NOMO-1 treated with dmso at 0.1 percent for 144 hours (cell line): ENCODE measurements at regions not wholly inside any gene's neighbourhood (a gene's known extent, or its start where the extent isn't known, plus 50 kb on each side); places are given as distances from the start of the nearest gene placed in this dataset.
"Not testable (repeated sequence)": the region's sequence is repeated elsewhere in the genome, so short reads cannot be mapped to it uniquely, and the experiment has no call there.

Experiments used
- DNase-seq: peaks from one replicate; lab custom pipeline; 2025; ENCODE audit not compliant: unreplicated experiment; lab: John Stamatoyannopoulos, UW

GRCh38 chr1:118479351-118479750, 294.3 kb upstream of the SPAG17 start:
- no peak for DNase-seq

DNA sequence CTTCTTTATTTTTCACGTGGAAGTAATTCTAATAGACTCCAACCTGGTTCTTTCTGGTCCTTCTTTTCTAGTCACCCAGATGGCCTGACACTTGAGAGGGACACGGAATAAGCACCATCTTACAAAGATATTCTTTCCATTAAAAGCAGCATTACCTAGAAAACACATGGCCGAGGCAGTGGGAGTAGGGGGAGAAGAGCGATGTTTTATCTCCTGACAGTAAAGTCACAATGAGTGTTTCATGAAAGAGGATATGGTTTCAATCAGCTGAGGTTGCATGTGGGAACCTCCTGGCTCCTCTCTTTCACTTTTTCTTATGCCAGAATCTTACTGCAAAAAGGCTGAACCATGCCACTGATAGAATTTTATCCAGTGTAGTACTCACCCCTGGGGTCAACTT, 288.8 kb upstream of the SPAG17 start:
- no peak for DNase-seq

DNA sequence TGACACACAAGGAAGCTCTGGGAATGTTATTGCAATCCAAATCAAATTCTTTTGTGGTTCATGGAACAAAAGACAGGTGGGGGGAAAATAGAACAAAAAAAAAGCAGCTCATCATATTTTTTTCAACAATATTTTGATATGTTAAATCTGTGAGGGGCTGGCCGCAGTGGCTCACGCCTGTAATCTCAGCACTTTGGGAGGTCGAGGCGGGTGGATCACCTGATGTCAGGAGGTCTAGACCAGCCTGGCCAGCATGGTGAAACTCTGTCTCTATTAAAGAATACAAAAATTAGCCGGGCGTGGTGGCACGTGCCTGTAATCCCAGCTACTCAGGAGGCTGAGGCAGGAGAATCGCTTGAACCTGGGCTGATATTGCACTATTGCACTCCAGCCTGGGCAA, 279.4 kb upstream of the SPAG17 start:
- not testable (repeated sequence) for DNase-seq

- no peak for DNase-seq
Measured at GRCh38 chr1:118461154-118461553, 276.1 kb upstream of the SPAG17 start.

- no peak for DNase-seq
Measured at GRCh38 chr1:118459871-118460270, 274.8 kb upstream of the SPAG17 start.

GRCh38 chr1:118453856-118454255, 268.8 kb upstream of the SPAG17 start:
- DNase-seq: not testable (repeated sequence)

- no peak for DNase-seq
Measured at GRCh38 chr1:118445156-118445555, 260.1 kb upstream of the SPAG17 start.

DNA sequence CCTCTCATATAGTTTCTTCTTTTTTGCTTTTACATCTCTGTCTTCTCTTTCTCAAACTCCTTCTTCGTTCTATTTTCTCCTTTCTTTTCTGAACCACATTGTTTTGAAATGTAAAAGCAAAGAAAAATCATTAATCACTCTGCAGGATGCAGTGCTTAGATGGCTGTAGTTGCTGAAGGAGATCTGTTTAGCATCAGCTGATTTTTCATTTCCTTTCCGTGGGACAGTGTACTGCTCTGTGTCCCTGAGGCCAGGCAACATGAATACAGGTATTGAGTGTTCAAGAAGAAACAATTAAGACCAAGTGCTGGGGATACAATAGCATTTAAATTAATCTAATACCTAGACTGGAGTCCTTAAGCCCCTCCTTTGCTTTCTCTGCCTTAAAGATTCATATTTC, 257.2 kb upstream of the SPAG17 start:
- no peak for DNase-seq

GRCh38 chr1:118437664-118438063, 252.6 kb upstream of the SPAG17 start:
- no peak for DNase-seq

DNA sequence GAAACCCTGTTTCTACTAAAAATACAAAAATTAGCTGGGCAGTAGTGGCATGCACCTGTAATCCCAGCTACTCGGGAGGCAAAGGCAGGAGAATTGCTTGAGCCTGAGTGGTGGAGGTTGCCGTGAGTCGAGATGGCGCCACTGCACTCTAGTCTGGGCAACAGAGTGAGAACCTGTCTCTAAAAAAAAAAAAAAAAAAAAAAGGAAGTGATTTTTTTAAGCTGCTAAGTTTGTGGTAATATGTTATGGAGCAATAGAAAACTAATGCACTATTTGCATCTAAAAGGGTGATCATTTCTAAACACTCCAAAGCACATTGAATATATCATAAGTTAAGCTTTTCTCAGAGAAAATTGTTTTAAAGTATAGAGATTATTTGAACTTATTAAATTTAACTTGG, 244.8 kb upstream of the SPAG17 start:
- no peak for DNase-seq

DNA sequence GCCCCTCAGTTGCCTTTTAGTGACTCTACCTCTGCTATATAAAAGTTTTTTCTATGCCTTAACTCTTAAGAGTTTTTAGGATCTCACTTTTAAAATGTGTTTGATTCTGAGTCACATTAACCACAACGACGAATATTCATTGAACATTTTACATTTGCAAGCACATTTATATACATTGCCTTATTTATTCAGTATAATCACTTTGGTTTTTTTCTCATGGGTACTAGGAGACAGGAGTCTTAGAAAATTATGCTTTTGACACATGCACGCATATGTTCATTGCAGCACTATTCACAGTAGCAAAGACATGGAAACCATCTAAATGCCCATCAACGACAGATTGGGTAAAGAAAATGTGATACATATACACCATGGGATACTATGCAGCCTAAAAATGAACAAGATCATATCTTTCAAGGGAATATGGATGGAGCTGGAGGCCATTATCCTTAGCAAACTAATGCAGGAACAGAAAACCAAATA, 236.9 kb upstream of the SPAG17 start:
- no peak for DNase-seq

GRCh38 chr1:118404024-118404423, 219.0 kb upstream of the SPAG17 start:
- no peak for DNase-seq

- no peak for DNase-seq
Measured at GRCh38 chr1:118397496-118397859, 212.4 kb upstream of the SPAG17 start.

DNA sequence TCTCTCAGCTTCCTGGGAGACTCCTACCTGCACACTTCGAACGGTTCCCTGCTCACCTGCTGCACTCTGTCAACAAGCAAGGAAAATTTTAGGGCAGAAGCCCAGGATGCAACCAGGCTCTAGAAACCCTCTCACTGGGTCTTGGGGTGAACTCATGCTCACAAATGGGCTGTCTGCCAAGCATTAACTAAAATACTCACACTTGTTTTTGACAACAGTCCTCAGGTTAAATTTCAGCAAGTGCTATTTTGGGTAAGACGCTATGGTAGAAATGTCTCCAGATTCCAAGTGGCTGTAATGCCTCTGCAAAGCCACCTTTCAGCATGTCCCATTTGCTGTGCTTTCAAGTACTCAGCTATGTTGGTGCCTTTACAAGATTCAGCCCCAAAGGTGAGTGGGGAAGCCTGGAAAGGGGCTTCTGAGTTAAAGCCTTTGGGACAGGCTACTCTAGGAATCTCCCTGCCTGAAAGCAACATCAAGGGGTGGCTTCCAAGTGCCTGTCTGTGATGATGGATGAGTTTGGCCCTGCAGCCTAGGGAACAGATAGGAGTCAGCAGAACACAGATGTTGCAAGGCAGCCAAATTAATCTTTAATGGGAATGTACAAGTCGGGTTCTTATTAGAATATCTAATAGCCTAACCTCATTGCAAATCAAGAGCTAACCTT, 211.9 kb upstream of the SPAG17 start:
- DNase-seq: no peak

- DNase-seq: no peak
Measured at GRCh38 chr1:118396279-118396678, 211.3 kb upstream of the SPAG17 start.

- no peak for DNase-seq
Measured at GRCh38 chr1:118395430-118395991, 210.5 kb upstream of the SPAG17 start.

- no peak for DNase-seq
Measured at GRCh38 chr1:118390955-118391354, 205.9 kb upstream of the SPAG17 start.

DNA sequence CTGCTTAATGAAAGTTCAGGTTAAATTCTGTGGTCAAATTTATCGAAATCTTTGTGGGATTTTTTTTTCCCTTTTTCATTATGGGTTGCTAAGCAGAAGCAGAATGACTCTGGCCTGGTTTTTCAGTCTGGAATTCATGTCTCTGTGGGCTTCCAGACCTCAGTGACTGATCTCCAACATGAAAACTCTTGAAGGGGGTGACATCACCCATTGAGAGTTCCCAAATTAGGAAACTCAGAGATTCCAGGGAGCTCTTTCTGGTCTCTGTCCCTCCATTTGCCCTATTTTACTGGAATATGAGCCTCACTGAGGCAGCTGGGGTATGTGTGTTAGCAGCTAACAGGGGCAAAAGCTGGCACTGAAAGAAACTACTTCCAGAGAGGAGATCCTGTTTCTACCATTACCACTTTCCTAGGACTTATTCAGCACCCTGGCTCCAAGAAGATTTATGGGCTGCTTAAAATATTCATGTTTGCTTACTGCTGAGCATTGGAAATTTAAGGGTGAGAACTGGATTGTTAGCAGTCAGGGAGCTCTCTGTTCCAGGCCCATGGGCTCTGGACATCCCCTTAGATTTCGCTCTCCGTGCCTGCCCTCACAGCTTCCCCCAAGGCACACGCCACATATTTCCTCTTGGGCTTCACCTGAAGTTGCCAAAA, 203.4 kb upstream of the SPAG17 start:
- no peak for DNase-seq

GRCh38 chr1:118381197-118381869, 196.3 kb upstream of the SPAG17 start:
- no peak for DNase-seq

DNA sequence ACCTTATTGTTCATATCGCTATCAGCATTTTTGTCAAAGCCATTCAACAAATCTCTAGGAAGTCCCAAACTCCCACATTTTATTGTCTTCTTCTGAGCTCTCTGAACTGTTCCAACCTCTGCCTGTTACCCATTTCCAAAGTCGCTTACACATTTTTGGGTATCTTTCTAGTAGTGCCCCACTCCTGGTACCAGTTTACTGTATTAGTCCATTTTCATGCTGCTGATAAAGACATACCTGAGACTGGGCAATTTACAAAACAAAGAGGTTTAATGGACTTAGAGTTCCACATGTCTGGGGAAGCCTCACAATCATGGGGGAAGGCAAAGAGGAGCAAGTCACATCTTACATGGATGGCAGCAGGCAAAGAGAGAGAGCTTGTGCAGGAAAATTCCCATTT, 192.2 kb upstream of the SPAG17 start:
- not testable (repeated sequence) for DNase-seq

DNA sequence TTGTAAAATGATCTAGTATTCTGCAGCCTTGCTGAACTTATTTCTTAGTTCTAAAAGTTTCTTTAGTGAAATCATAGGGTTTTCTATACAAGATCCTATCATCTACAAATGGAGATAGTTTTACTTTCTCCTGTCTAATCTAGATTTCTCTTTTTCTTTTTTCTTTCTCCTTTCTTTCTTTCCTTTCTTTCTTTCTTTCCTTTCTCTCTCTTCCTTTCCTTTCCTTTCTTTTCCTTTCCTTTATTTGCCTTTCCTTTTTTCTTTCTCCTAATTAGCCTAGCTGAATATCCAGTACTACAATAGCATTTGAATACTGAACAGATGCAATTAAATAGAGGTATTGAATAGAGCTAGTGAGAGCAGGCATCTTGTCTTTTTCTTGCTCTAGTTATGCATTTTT, 186.6 kb upstream of the SPAG17 start:
- no peak for DNase-seq

GRCh38 chr1:118370861-118371260, 185.8 kb upstream of the SPAG17 start:
- no peak for DNase-seq
